ENCODE measurements at regions not wholly inside any gene's neighbourhood (a gene's known extent, or its start where the extent isn't known, plus 50 kb on each side); places are given as distances from the start of the nearest gene placed in this dataset.

DNA sequence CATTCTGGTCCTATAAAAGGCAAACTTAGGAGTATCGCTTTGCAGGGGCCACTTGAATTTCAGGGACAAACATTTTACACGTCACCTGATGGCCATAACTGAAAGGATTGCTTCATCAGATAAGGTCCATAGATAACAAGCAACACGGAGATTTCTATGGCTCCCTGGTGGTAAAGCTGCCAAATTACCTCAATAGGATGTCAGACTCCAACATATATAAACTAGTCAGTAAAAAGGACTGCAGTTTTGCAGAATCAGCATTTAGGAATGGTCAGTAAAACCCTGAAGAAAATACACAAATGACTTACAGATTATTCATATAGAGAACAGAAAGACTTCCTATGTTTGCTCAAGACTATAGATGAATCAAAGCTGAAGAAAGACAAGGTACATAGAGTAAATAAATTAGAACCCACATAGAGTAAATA lies 66.1 kb upstream of the GRIP1 start:
- TF ChIP-seq, protein P1, sequence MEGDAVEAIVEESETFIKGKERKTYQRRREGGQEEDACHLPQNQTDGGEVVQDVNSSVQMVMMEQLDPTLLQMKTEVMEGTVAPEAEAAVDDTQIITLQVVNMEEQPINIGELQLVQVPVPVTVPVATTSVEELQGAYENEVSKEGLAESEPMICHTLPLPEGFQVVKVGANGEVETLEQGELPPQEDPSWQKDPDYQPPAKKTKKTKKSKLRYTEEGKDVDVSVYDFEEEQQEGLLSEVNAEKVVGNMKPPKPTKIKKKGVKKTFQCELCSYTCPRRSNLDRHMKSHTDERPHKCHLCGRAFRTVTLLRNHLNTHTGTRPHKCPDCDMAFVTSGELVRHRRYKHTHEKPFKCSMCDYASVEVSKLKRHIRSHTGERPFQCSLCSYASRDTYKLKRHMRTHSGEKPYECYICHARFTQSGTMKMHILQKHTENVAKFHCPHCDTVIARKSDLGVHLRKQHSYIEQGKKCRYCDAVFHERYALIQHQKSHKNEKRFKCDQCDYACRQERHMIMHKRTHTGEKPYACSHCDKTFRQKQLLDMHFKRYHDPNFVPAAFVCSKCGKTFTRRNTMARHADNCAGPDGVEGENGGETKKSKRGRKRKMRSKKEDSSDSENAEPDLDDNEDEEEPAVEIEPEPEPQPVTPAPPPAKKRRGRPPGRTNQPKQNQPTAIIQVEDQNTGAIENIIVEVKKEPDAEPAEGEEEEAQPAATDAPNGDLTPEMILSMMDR (IDR thresholded peaks at IDR 0.05) = no peak
- TF ChIP-seq POLR2A (IDR thresholded peaks at IDR 0.05) = no peak
